GM12878 (cell line): ENCODE measurements at regions not wholly inside any gene's neighbourhood (a gene's known extent, or its start where the extent isn't known, plus 50 kb on each side); places are given as distances from the start of the nearest gene placed in this dataset.

ENCODE experiments used
- ATAC-seq: fragments of 200-7000 bp; cut with Tn5 transposase; 3 replicates; pipeline ENCODE4 v1.9.1; 2020; ENCODE audit warnings: mild to moderate bottlenecking, moderate library complexity
- BruUV-seq: library from RNA; stranded (reverse); fragments of 400-500 nt; replicated peaks from 2 replicates; lab custom pipeline; 2021; lab: Mats Ljungman, UMichigan
- CTCF ChIA-PET: fragments of 300-600 bp; sonication (Branson Sonifier 250); formaldehyde crosslinking; extraction: SDS; loops from one replicate; lab custom pipeline; 2021; ENCODE audit warnings: inconsistent platforms; lab: Yijun Ruan, JAX
- POLR2A ChIA-PET: fragments of 350-600 bp; formaldehyde crosslinking; extraction: SDS; loops from one replicate; lab custom pipeline; 2021; ENCODE audit warnings: inconsistent platforms; lab: Charles Lee
- RAD21 ChIA-PET: fragments of 300-600 bp; sonication (Branson Sonifier 250); formaldehyde crosslinking; loops from one replicate; lab custom pipeline; 2023; ENCODE audit warnings: antibody characterized with exemption; ENCODE audit not compliant: unreplicated experiment; lab: Charles Lee
- SMC1A ChIA-PET: fragments of 300-600 bp; sonication (Branson Sonifier 250); formaldehyde crosslinking; loops from one replicate; lab custom pipeline; 2023; ENCODE audit not compliant: unreplicated experiment, uncharacterized antibody; lab: Charles Lee
- DNase-seq: peaks from one replicate; pipeline ENCODE4 v3.0.0-alpha.2; 2011; ENCODE audit warnings: low read depth, low spot score
- FAIRE-seq: peaks from 3 replicates; lab custom pipeline; 2011; peaks lifted over from hg19 to GRCh38; lab: Jason Lieb, UNC
- H2AFZ ChIP-seq: 2 replicates; pipeline ENCODE4 v1.6.0; 2011; ENCODE audit warnings: low read depth, low read length, control low read depth; ENCODE audit not compliant: control insufficient read depth
- H3K27ac ChIP-seq: 2 replicates; pipeline ENCODE4 v1.5.1; 2011; ENCODE audit warnings: control low read depth; ENCODE audit not compliant: control insufficient read depth, insufficient read depth
- H3K27me3 ChIP-seq, 2 experiments: replicated peaks in 1 of 2; 2 replicates each; pipeline versions ENCODE4 v1.6.0 to v1.6.1; 2011; ENCODE audit warnings: low read length in 1 of 2; ENCODE audit not compliant: control insufficient read depth in 2 of 2, insufficient read depth in 2 of 2
- H3K36me3 ChIP-seq, 2 experiments: 2 replicates each; pipeline ENCODE4 v1.5.1; 2011; ENCODE audit warnings: low read length in 1 of 2; ENCODE audit not compliant: control insufficient read depth in 2 of 2, insufficient read depth in 2 of 2
- H3K4me1 ChIP-seq: 2 replicates; pipeline ENCODE4 v1.6.1; 2011; ENCODE audit warnings: mild to moderate bottlenecking, low read length, moderate library complexity, mixed read lengths; ENCODE audit not compliant: control insufficient read depth, insufficient read depth
- H3K4me2 ChIP-seq: 2 replicates; pipeline ENCODE4 v1.6.0; 2011; ENCODE audit warnings: control low read depth; ENCODE audit not compliant: control insufficient read depth, insufficient read depth
- H3K4me3 ChIP-seq: fragments of 200-600 bp; sonication (generic); 2 replicates; pipeline ENCODE4 v1.5.1; 2016
- H3K79me2 ChIP-seq: 2 replicates; pipeline ENCODE4 v1.6.0; 2011; ENCODE audit warnings: low read length; ENCODE audit not compliant: control insufficient read depth, insufficient read depth
- H3K9ac ChIP-seq: 2 replicates; pipeline ENCODE4 v1.8.0; 2011; ENCODE audit warnings: low read length, control low read depth, mixed read lengths; ENCODE audit not compliant: control insufficient read depth, insufficient read depth
- H3K9me3 ChIP-seq: replicated peaks from 3 replicates; pipeline ENCODE4 v1.5.1; 2011; ENCODE audit warnings: mild to moderate bottlenecking, low read length; ENCODE audit not compliant: control insufficient read depth, insufficient read depth
- H4K20me1 ChIP-seq: 2 replicates; pipeline ENCODE4 v1.6.0; 2011; ENCODE audit not compliant: control insufficient read depth, insufficient read depth
- BACH1 ChIP-seq: fragments of 450-650 bp; IDR thresholded peaks from 2 replicates; pipeline ENCODE4 v1.6.1; 2017; ENCODE audit warnings: mild to moderate bottlenecking, borderline replicate concordance
- CEBPZ ChIP-seq: fragments of 150-350 bp; IDR thresholded peaks from 2 replicates; pipeline ENCODE4 v1.6.1; 2016; ENCODE audit warnings: low read depth, low read length
- EED ChIP-seq: sonication (generic); IDR thresholded peaks from 2 replicates; pipeline ENCODE4 v1.6.1; 2016; ENCODE audit warnings: antibody characterized with exemption, low read depth
- EZH2 ChIP-seq: IDR thresholded peaks from 2 replicates; pipeline ENCODE4 v1.6.1; 2012; ENCODE audit warnings: low read depth, mild to moderate bottlenecking, control low read depth, inconsistent platforms, low read length, borderline replicate concordance; ENCODE audit not compliant: control insufficient read depth
- JUNB ChIP-seq: IDR thresholded peaks from 2 replicates; pipeline ENCODE4 v1.6.1; 2016; ENCODE audit warnings: antibody characterized with exemption, mild to moderate bottlenecking
- KAT2A ChIP-seq: conservative IDR thresholded peaks from 2 replicates; pipeline ENCODE4 v1.6.1; 2011; ENCODE audit warnings: low read depth, low read length; ENCODE audit not compliant: control insufficient read depth
- MYB ChIP-seq: fragments of 150-350 bp; IDR thresholded peaks from 2 replicates; pipeline ENCODE4 v1.6.1; 2014; ENCODE audit warnings: mild to moderate bottlenecking, low read depth, low read length, borderline replicate concordance
- NFIC ChIP-seq: IDR thresholded peaks from 2 replicates; pipeline ENCODE4 v1.6.1; 2012; ENCODE audit warnings: low read depth, mild to moderate bottlenecking, inconsistent platforms, low read length, moderate library complexity
- PAX5 ChIP-seq: IDR thresholded peaks from 2 replicates; pipeline ENCODE4 v1.6.1; 2011; ENCODE audit warnings: low read depth, low read length, borderline replicate concordance
- POLR2AphosphoS5 ChIP-seq: IDR thresholded peaks from 2 replicates; pipeline ENCODE4 v1.6.1; 2011; ENCODE audit warnings: mild to moderate bottlenecking, low read length, inconsistent platforms
- STAT3 ChIP-seq: IDR thresholded peaks from 2 replicates; pipeline ENCODE4 v1.6.1; 2011; ENCODE audit warnings: low read depth, low read length, improper control_type of control experiment
- TCF7 ChIP-seq: IDR thresholded peaks from 2 replicates; pipeline ENCODE4 v1.6.1; 2014; ENCODE audit warnings: antibody characterized with exemption, borderline replicate concordance
- ZBTB11 ChIP-seq: fragments of 450-650 bp; formaldehyde crosslinking; IDR thresholded peaks from 2 replicates; pipeline ENCODE4 v1.5.0; 2022; ENCODE audit warnings: mild to moderate bottlenecking, missing genetic modification characterization
- WGBS: methylation state at CpG from one replicate; pipeline ENCODE4 v1.1.6; 2016; ENCODE audit warnings: low lambda C conversion rate; ENCODE audit not compliant: insufficient replicate concordance, insufficient coverage; ENCODE audit errors: missing lambda C conversion rate; 5-methylcytosine and 5-hydroxymethylcytosine counted together
- in situ Hi-C: fragments of 300-500 bp; cut with MboI; formaldehyde crosslinking; loops from 9 replicates; pipeline ENCODE4 v1.14.3; 2018; ENCODE audit warnings: mixed read lengths
- intact Hi-C: fragments of 100-400 bp; cut with micrococcal nuclease; formaldehyde crosslinking; loops from one replicate; pipeline ENCODE4 v1.14.2; 2022; ENCODE audit not compliant: unreplicated experiment
- TF ChIP-seq, protein P1 (sequence below): fragments of 450-650 bp; IDR thresholded peaks from 2 replicates; pipeline ENCODE4 v1.6.1; 2016; ENCODE audit warnings: mild to moderate bottlenecking
- TF ChIP-seq, protein P2 (sequence below): fragments of 450-650 bp; IDR thresholded peaks from 2 replicates; pipeline ENCODE4 v1.6.1; 2017; ENCODE audit warnings: borderline replicate concordance

DNA sequence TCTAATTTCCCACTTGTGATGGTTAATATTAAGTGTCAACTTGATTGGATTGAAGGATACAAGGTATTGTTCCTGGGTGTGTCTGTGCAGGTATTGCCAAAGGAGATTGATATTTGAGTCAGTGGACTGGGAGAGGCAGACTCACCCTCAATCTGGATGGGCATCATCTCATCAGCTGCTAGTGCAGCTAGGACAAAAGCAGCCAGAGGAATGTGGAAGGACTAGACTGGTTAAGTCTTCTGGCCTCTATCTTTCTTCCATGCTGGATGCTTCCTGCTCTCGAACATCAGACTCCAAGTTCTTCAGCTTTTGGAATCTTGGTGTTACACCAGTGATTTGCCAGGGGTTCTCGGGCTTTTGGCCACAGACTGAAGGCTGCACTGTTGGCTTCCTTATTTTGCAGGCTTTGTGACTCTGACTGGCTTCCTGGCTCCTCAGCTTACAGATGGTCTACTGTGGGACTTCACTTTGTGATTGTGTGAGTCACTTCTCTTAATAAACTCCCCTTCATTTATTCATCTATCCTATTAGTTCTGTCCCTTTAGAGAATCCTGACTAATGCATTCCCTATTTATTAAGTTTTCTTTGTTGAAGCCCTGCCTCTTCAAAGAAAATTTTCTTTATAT lies 1087.5 kb upstream of the NXPH2 start:
- ChIA-PET RAD21 (no interaction called here), CTCF (interaction anchor here (0.6 kb wide), 1 partner anchor 148 kb away, joined by 3 read pairs; no protein-coding TSS in a partner anchor), SMC1A (no interaction called here), POLR2A (no interaction called here)
- H4K20me1 ChIP-seq: no peaks in the 10 kb centered on the region
- no peaks in the 10 kb centered on the region for H3K79me2 ChIP-seq
- in situ Hi-C loops: no loop called here
- ATAC-seq: no peak
- no peaks in the 10 kb centered on the region for H3K4me1 ChIP-seq
- intact Hi-C loops: no loop called here
- H3K9ac ChIP-seq: no peak overlapping the region
- 0% methylated on average over 2 of the region's 2 CpGs for WGBS
- no peak overlapping the region for H3K27ac ChIP-seq
- BruUV-seq: no TSS peak
- H3K36me3 ChIP-seq: no peaks in the 10 kb centered on the region
- H3K4me2 ChIP-seq: no peak overlapping the region
- no peak for DNase-seq
- no peaks in the 10 kb centered on the region for H3K9me3 ChIP-seq
- H3K4me3 ChIP-seq: no peak overlapping the region
- no peak overlapping the region for H2AFZ ChIP-seq
- no peaks in the 10 kb centered on the region for H3K27me3 ChIP-seq
- no peak for FAIRE-seq
- TF ChIP-seq MYB: no peak
- TF ChIP-seq NFIC: no peak
- TF ChIP-seq JUNB: no peak
- TF ChIP-seq ZBTB11: no peak
- TF ChIP-seq EED: no peak
- TF ChIP-seq, protein P1, sequence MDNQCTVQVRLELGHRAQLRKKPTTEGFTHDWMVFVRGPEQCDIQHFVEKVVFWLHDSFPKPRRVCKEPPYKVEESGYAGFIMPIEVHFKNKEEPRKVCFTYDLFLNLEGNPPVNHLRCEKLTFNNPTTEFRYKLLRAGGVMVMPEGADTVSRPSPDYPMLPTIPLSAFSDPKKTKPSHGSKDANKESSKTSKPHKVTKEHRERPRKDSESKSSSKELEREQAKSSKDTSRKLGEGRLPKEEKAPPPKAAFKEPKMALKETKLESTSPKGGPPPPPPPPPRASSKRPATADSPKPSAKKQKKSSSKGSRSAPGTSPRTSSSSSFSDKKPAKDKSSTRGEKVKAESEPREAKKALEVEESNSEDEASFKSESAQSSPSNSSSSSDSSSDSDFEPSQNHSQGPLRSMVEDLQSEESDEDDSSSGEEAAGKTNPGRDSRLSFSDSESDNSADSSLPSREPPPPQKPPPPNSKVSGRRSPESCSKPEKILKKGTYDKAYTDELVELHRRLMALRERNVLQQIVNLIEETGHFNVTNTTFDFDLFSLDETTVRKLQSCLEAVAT: no peak
- no peak for TF ChIP-seq STAT3
- no peak for TF ChIP-seq POLR2AphosphoS5
- no peak for TF ChIP-seq PAX5
- TF ChIP-seq, protein P2, sequence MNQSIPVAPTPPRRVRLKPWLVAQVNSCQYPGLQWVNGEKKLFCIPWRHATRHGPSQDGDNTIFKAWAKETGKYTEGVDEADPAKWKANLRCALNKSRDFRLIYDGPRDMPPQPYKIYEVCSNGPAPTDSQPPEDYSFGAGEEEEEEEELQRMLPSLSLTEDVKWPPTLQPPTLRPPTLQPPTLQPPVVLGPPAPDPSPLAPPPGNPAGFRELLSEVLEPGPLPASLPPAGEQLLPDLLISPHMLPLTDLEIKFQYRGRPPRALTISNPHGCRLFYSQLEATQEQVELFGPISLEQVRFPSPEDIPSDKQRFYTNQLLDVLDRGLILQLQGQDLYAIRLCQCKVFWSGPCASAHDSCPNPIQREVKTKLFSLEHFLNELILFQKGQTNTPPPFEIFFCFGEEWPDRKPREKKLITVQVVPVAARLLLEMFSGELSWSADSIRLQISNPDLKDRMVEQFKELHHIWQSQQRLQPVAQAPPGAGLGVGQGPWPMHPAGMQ: no peak
- TF ChIP-seq EZH2: no peak
- no peak for TF ChIP-seq CEBPZ
- no peak for TF ChIP-seq TCF7
- no peak for TF ChIP-seq KAT2A
- TF ChIP-seq BACH1: no peak
